ENCODE measurements at regions not wholly inside any gene's neighbourhood (a gene's known extent, or its start where the extent isn't known, plus 50 kb on each side); places are given as distances from the start of the nearest gene placed in this dataset.
A peak's percentile ranks its signal among the peaks of the same experiment; 100 is the strongest.

DNA sequence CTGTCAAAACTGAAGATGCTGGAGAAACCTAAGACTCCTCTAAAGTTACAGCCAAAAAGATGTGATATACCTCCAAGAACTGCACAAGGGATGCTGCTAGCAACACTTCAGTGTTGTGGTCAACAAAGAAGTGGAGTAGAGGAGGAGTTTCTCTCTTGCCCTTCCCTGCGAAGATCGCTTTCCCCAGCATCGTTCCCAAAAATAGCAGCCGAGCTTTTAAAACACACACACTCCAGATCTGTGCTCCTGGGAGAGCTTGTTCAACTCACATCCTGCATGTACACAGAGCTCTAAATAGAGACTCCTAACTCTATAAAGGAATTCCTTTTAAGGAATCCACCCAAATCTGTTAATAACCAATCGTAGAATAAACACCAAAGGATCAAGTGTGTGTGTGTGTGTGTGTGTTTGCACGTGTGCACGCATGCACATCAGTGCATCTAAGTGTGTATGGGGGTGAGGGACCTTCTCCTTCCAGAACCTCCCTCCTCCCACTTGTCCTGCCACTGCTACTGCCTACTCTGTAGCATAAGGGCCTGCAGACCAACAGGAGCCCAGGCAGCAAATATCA, 58.5 kb downstream of the PSMG1 start:
- 63% methylated on average over 7 of the region's 7 CpGs for whole genome bisulfite sequencing (ENCODE audit: low lambda C conversion rate, missing lambda C conversion rate)
- Histone ChIP-seq H3K4me2 (no peak overlapping the region), H2AFZ (no peak overlapping the region), H3K27me3 (no peaks in the 10 kb centered on the region), H4K20me1 (ENCODE audit: insufficient read depth, poor library complexity, severe bottlenecking) (no peaks in the 10 kb centered on the region), H3K4me1 (ENCODE audit: insufficient read depth) (peaks cover 7% of the 10 kb centered on the region), H3K9me3 (ENCODE audit: low read depth) (no peaks in the 10 kb centered on the region), H3K36me3 (replicated peaks; ENCODE audit: insufficient read depth, low read depth) (no peaks in the 10 kb centered on the region), H3K9me2 (replicated peaks; ENCODE audit: insufficient read depth) (no peaks in the 10 kb centered on the region), H3K79me2 (no peaks in the 10 kb centered on the region), H3K27ac (peak overlapping the region; percentile 31), H3K4me3 (no peak overlapping the region)
- TF ChIP-seq, protein P1, sequence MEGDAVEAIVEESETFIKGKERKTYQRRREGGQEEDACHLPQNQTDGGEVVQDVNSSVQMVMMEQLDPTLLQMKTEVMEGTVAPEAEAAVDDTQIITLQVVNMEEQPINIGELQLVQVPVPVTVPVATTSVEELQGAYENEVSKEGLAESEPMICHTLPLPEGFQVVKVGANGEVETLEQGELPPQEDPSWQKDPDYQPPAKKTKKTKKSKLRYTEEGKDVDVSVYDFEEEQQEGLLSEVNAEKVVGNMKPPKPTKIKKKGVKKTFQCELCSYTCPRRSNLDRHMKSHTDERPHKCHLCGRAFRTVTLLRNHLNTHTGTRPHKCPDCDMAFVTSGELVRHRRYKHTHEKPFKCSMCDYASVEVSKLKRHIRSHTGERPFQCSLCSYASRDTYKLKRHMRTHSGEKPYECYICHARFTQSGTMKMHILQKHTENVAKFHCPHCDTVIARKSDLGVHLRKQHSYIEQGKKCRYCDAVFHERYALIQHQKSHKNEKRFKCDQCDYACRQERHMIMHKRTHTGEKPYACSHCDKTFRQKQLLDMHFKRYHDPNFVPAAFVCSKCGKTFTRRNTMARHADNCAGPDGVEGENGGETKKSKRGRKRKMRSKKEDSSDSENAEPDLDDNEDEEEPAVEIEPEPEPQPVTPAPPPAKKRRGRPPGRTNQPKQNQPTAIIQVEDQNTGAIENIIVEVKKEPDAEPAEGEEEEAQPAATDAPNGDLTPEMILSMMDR (IDR thresholded peaks at IDR 0.05; ENCODE audit: poor library complexity), result no peak
- TF ChIP-seq EZH2phosphoT487 (IDR thresholded peaks at IDR 0.05; ENCODE audit: low read depth, severe bottlenecking, unreplicated experiment) (no peak), EZH2 (IDR thresholded peaks at IDR 0.05; ENCODE audit: borderline replicate concordance) (no peak)
- no peak for DNase-seq (ENCODE audit: low spot score)

DNA sequence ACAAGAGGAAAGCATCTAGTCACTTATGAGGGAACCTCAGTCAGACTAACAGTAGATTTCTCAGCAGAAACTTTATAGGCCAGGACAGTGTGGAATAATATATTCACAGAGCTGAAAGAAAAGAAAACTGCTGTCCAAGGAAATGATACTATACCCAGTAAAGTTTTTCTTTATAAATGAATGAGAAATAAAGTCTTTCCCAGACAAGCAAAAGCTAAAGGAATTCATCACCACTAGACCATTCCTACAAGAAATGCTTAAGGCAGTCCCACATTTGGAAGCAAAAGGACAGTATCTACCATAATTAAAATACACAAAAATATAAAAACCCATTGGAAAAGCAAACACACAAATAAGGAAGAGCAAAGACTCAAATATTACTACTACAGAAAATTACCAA, 59.9 kb downstream of the PSMG1 start:
- Histone ChIP-seq H3K36me3 (replicated peaks; ENCODE audit: insufficient read depth, low read depth) (no peaks in the 10 kb centered on the region), H3K27me3 (no peaks in the 10 kb centered on the region)
- TF ChIP-seq, protein P1 (IDR thresholded peaks at IDR 0.05; ENCODE audit: poor library complexity), result no peak
- TF ChIP-seq EZH2phosphoT487 (IDR thresholded peaks at IDR 0.05; ENCODE audit: low read depth, severe bottlenecking, unreplicated experiment), result no peak
- no peak for TF ChIP-seq EZH2 (IDR thresholded peaks at IDR 0.05; ENCODE audit: borderline replicate concordance)

DNA sequence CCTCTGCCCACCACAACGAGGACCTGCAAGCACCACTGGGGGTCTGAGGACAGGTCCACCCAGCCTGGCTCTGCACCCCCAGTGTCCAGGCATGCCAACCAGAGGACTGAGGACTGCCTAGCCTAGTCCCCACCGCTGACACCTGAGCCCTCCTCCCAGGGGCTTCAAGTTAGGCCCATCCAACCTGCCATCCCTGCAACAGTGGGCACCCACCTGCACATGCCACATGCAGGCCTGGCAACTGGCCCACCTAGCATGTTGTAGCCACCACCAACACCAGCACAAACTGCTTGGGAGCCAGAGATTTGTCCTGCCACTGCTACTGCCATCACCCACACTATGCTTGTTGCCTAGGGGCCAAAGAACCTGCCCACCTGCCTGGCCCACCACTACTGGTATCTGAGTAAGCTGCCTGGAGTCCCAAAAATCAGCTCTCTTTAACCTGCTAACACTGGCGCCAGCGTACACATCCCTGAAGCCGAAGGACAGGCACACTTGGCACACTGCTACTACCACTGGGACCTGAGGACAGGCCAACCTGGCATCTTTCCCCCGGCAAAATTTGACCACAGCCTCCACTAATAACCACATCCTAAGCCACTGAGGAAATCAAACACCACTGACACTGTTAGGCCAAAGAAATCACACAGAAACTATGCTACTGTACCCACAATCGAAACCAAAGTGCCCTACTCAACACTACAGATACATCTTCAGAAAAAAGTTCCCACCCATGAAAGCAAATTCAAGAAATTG, 61.5 kb downstream of the PSMG1 start:
- Histone ChIP-seq H3K79me2 (no peaks in the 10 kb centered on the region), H3K4me3 (no peak overlapping the region), H3K27ac (no peak overlapping the region), H3K9me3 (ENCODE audit: low read depth) (no peaks in the 10 kb centered on the region), H3K36me3 (replicated peaks; ENCODE audit: insufficient read depth, low read depth) (no peaks in the 10 kb centered on the region), H3K27me3 (no peaks in the 10 kb centered on the region), H2AFZ (no peak overlapping the region), H3K4me1 (ENCODE audit: insufficient read depth) (peaks cover 7% of the 10 kb centered on the region), H3K4me2 (no peak overlapping the region), H3K9me2 (replicated peaks; ENCODE audit: insufficient read depth) (no peaks in the 10 kb centered on the region), H4K20me1 (ENCODE audit: insufficient read depth, poor library complexity, severe bottlenecking) (no peaks in the 10 kb centered on the region)
- WGBS (ENCODE audit: low lambda C conversion rate, missing lambda C conversion rate), result 96% methylated on average over 7 of the region's 7 CpGs
- no peak for DNase-seq (ENCODE audit: low spot score)
- no peak for TF ChIP-seq EZH2 (IDR thresholded peaks at IDR 0.05; ENCODE audit: borderline replicate concordance)
- no peak for TF ChIP-seq EZH2phosphoT487 (IDR thresholded peaks at IDR 0.05; ENCODE audit: low read depth, severe bottlenecking, unreplicated experiment)
- TF ChIP-seq, protein P1 (IDR thresholded peaks at IDR 0.05; ENCODE audit: poor library complexity), result no peak

More for the DNA sequence above, 59.9 kb downstream of the PSMG1 start:
- Histone ChIP-seq H3K79me2 (no peaks in the 10 kb centered on the region), H3K4me2 (no peak overlapping the region), H3K9me2 (replicated peaks; ENCODE audit: insufficient read depth) (no peaks in the 10 kb centered on the region), H3K4me3 (no peak overlapping the region), H4K20me1 (ENCODE audit: insufficient read depth, poor library complexity, severe bottlenecking) (no peaks in the 10 kb centered on the region), H3K4me1 (ENCODE audit: insufficient read depth) (peaks cover 7% of the 10 kb centered on the region), H3K27ac (no peak overlapping the region), H3K9me3 (ENCODE audit: low read depth) (no peaks in the 10 kb centered on the region), H2AFZ (no peak overlapping the region)
- DNase-seq (ENCODE audit: low spot score), result no peak
